ENCODE measurements at regions not wholly inside any gene's neighbourhood (a gene's known extent, or its start where the extent isn't known, plus 50 kb on each side); places are given as distances from the start of the nearest gene placed in this dataset.
"Not testable (repeated sequence)": the region's sequence is repeated elsewhere in the genome, so short reads cannot be mapped to it uniquely, and the experiment has no call there.

GRCh38 chr10:84005403-84005802 lies 133.9 kb upstream of the GHITM start:
- no peak for DNase-seq

- DNase-seq = no peak
Measured at GRCh38 chr10:84007482-84007881, 131.8 kb upstream of the GHITM start.

- DNase-seq = peak; percentile 58
Measured at GRCh38 chr10:84008878-84009277, 130.4 kb upstream of the GHITM start.

- DNase-seq = no peak
Measured at GRCh38 chr10:84012431-84012830, 126.9 kb upstream of the GHITM start.

GRCh38 chr10:84012831-84013458 lies 126.4 kb upstream of the GHITM start:
- DNase-seq = peak; percentile 3

GRCh38 chr10:84015877-84016595 lies 123.3 kb upstream of the GHITM start:
- no peak for DNase-seq

- no peak for DNase-seq
Measured at GRCh38 chr10:84018826-84019225, 120.5 kb upstream of the GHITM start.

GRCh38 chr10:84019854-84020458 lies 119.4 kb upstream of the GHITM start:
- DNase-seq = not testable (repeated sequence)

- peak; percentile 56 for DNase-seq
Measured at GRCh38 chr10:84026821-84027257, 112.5 kb upstream of the GHITM start.

GRCh38 chr10:84029840-84030239 lies 109.5 kb upstream of the GHITM start:
- no peak for DNase-seq

- no peak for DNase-seq
Measured at GRCh38 chr10:84038035-84038434, 101.3 kb upstream of the GHITM start.

GRCh38 chr10:84039957-84040356 lies 99.4 kb upstream of the GHITM start:
- no peak for DNase-seq

GRCh38 chr10:84047258-84048010 lies 91.9 kb upstream of the GHITM start:
- no peak for DNase-seq

- no peak for DNase-seq
Measured at GRCh38 chr10:84049645-84050011, 89.7 kb upstream of the GHITM start.

GRCh38 chr10:84053626-84054025 lies 85.7 kb upstream of the GHITM start:
- DNase-seq = no peak

- peak; percentile 4 for DNase-seq
Measured at GRCh38 chr10:84054743-84055142, 84.6 kb upstream of the GHITM start.

GRCh38 chr10:84059526-84059925 lies 79.8 kb upstream of the GHITM start:
- peak; percentile 4 for DNase-seq

GRCh38 chr10:84063440-84063839 lies 75.9 kb upstream of the GHITM start:
- DNase-seq = no peak

- DNase-seq = no peak
Measured at GRCh38 chr10:84065804-84066601, 73.3 kb upstream of the GHITM start.

- no peak for DNase-seq
Measured at GRCh38 chr10:84074521-84074920, 64.8 kb upstream of the GHITM start.

- no peak for DNase-seq
Measured at GRCh38 chr10:84075226-84076046, 63.9 kb upstream of the GHITM start.

GRCh38 chr10:84076047-84076388 lies 63.3 kb upstream of the GHITM start:
- DNase-seq = no peak

Measured in hematopoietic multipotent progenitor cell treated with erythropoietin and hydrocortisone succinate and interleukin-3 and kit ligand, for 4 days (in vitro differentiated cells).